Epithelial cell of esophagus (primary cell): ENCODE measurements at regions not wholly inside any gene's neighbourhood (a gene's known extent, or its start where the extent isn't known, plus 50 kb on each side); places are given as distances from the start of the nearest gene placed in this dataset.

Experiments
- DNase-seq: peaks from one replicate; pipeline ENCODE4 v3.0.0; 2010; ENCODE audit warnings: low read depth
- H3K4me3 ChIP-seq: 2 replicates; pipeline ENCODE4 v1.5.1; 2011; ENCODE audit warnings: mild to moderate bottlenecking, low read length, control low read depth
- CTCF ChIP-seq: IDR thresholded peaks from 2 replicates; pipeline ENCODE4 v1.5.1; 2011; ENCODE audit warnings: low read depth, mild to moderate bottlenecking, low read length, control low read depth, inconsistent platforms; ENCODE audit not compliant: insufficient read depth; ENCODE audit errors: missing control alignments

GRCh38 chr1:60428127-60428526, 354.6 kb upstream of the C1orf87 start:
- TF ChIP-seq CTCF = no peak
- no peak overlapping the region for H3K4me3 ChIP-seq
- DNase-seq = no peak

GRCh38 chr1:60427701-60428100, 354.1 kb upstream of the C1orf87 start:
- no peak for DNase-seq
- TF ChIP-seq CTCF = no peak

GRCh38 chr1:60427194-60427593, 353.6 kb upstream of the C1orf87 start:
- TF ChIP-seq CTCF = no peak
- H3K4me3 ChIP-seq = no peak overlapping the region
- no peak for DNase-seq

More at GRCh38 chr1:60427701-60428100, 354.1 kb upstream of the C1orf87 start:
- H3K4me3 ChIP-seq = no peak overlapping the region

GRCh38 chr1:60425528-60425927, 352.0 kb upstream of the C1orf87 start:
- H3K4me3 ChIP-seq = no peak overlapping the region
- TF ChIP-seq CTCF = peak; percentile 44
- DNase-seq = peak; percentile 21

GRCh38 chr1:60423146-60423780, 349.7 kb upstream of the C1orf87 start:
- no peak for TF ChIP-seq CTCF
- H3K4me3 ChIP-seq = no peak overlapping the region
- DNase-seq = no peak

GRCh38 chr1:60421965-60422364, 348.4 kb upstream of the C1orf87 start:
- H3K4me3 ChIP-seq = no peak overlapping the region
- TF ChIP-seq CTCF = no peak
- DNase-seq = no peak

GRCh38 chr1:60419023-60419422, 345.5 kb upstream of the C1orf87 start:
- TF ChIP-seq CTCF = no peak
- H3K4me3 ChIP-seq = no peak overlapping the region
- DNase-seq = no peak
